ENCODE measurements at regions not wholly inside any gene's neighbourhood (a gene's known extent, or its start where the extent isn't known, plus 50 kb on each side); places are given as distances from the start of the nearest gene placed in this dataset.
"Not testable (repeated sequence)": the region's sequence is repeated elsewhere in the genome, so short reads cannot be mapped to it uniquely, and the experiment has no call there.

DNA sequence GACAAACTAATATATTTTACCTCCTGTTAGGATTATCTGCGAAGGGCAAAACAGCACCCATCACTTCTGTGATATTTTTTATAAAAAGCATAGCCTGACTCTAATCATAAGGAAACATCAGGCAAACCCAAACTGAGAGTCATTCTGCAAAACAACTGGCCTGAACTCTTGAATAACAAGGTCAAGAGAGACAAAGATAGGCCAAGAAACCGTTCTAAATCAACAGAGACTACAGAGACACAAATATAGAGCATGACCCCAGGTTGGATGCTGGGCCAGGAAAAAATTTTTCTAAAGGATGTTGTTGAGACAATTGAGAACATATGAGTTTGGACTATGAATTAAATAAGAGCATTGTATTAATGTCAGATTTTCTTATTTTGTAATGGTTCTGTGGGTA is 384.9 kb downstream of the NFIB start:
- DNase-seq, result no peak
- Histone ChIP-seq H3K27ac (ENCODE audit: low read depth in 1 of 3, low read length in 2 of 3) (no peak overlapping the region), H3K36me3 (ENCODE audit: control insufficient read depth in 3 of 3, insufficient read depth in 2 of 3, low read depth in 1 of 3, low read length in 3 of 3) (no peaks in the 10 kb centered on the region), H3K27me3 (ENCODE audit: control insufficient read depth in 3 of 3, insufficient read depth in 3 of 3, low read length in 3 of 3) (no peaks in the 10 kb centered on the region), H3K4me1 (ENCODE audit: control insufficient read depth in 3 of 3, insufficient read depth in 2 of 3, low read depth in 1 of 3, low read length in 2 of 3) (no peaks in the 10 kb centered on the region), H3K9me3 (ENCODE audit: control insufficient read depth in 2 of 2, insufficient read depth in 1 of 2, low read depth in 1 of 2, low read length in 1 of 2) (no peaks in the 10 kb centered on the region), H3K4me3 (ENCODE audit: low read depth in 1 of 3, low read length in 3 of 3) (no peak overlapping the region)
- FAIRE-seq, result no peak
- WGBS, 3 donors, result 60 to 76% (median 69%) methylated on average over 2 of the region's 2 CpGs

DNA sequence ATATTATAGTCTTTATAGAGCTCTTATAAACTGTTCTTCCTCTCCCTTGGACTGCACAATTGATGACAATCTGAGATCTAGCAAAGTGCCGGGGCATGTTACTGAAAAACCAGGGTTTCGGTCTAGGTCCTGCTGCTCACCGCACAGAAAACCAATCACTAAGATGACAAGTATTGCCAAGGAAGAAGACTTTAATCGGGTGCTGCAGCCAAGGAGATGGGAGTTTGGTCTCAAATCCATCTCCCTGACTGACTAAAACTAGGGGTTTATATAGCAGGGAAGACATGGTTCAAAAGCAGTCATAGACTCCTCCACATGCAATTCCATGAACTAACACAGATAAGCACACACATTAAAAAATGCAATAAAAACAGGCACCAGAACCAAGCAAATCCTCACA is 390.6 kb downstream of the NFIB start:
- H3K27me3 ChIP-seq (ENCODE audit: control insufficient read depth in 3 of 3, insufficient read depth in 3 of 3, low read length in 3 of 3), result no peaks in the 10 kb centered on the region
- FAIRE-seq (no peak), DNase-seq (no peak)
- H3K27ac ChIP-seq (ENCODE audit: low read depth in 1 of 3, low read length in 2 of 3), result no peak overlapping the region
- 94 to 95% (median 94%) methylated on average over 4 of the region's 4 CpGs for WGBS, 3 donors
- no peaks in the 10 kb centered on the region for H3K36me3 ChIP-seq (ENCODE audit: control insufficient read depth in 3 of 3, insufficient read depth in 2 of 3, low read depth in 1 of 3, low read length in 3 of 3)
- no peaks in the 10 kb centered on the region for H3K4me1 ChIP-seq (ENCODE audit: control insufficient read depth in 3 of 3, insufficient read depth in 2 of 3, low read depth in 1 of 3, low read length in 2 of 3)
- peaks cover 0 to 3% of the 10 kb centered on the region in 2 donors for H3K9me3 ChIP-seq (ENCODE audit: control insufficient read depth in 2 of 2, insufficient read depth in 1 of 2, low read depth in 1 of 2, low read length in 1 of 2)
- H3K4me3 ChIP-seq (ENCODE audit: low read depth in 1 of 3, low read length in 3 of 3), result no peak overlapping the region

DNA sequence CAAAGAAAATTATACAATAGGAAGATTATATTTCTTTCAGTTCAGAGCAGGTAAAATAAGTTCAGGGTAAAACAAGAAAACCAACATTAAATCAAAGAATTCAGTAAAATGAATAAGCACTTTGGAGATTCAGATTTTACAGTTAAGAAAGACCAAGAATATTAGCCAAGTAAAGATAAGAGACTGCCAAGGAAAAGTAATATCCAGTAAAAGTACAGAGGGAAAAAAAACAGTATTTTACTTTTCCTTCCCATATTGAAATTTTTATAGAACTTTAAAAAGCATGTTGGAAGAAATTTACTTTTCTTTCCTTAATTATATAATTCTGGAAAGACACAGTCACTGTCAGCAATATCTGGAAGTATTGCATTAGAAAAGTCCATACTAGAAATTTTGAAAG is 393.4 kb downstream of the NFIB start:
- no peaks in the 10 kb centered on the region for H3K4me1 ChIP-seq (ENCODE audit: control insufficient read depth in 3 of 3, insufficient read depth in 2 of 3, low read depth in 1 of 3, low read length in 2 of 3)
- no peak for FAIRE-seq
- no peak overlapping the region for H3K4me3 ChIP-seq (ENCODE audit: low read depth in 1 of 3, low read length in 3 of 3)
- H3K36me3 ChIP-seq (ENCODE audit: control insufficient read depth in 3 of 3, insufficient read depth in 2 of 3, low read depth in 1 of 3, low read length in 3 of 3), result no peaks in the 10 kb centered on the region
- no peak overlapping the region for H3K27ac ChIP-seq (ENCODE audit: low read depth in 1 of 3, low read length in 2 of 3)
- H3K27me3 ChIP-seq (ENCODE audit: control insufficient read depth in 3 of 3, insufficient read depth in 3 of 3, low read length in 3 of 3), result no peaks in the 10 kb centered on the region
- H3K9me3 ChIP-seq (ENCODE audit: control insufficient read depth in 2 of 2, insufficient read depth in 1 of 2, low read depth in 1 of 2, low read length in 1 of 2), result peaks cover 0 to 3% of the 10 kb centered on the region in 2 donors
- DNase-seq, result no peak

DNA sequence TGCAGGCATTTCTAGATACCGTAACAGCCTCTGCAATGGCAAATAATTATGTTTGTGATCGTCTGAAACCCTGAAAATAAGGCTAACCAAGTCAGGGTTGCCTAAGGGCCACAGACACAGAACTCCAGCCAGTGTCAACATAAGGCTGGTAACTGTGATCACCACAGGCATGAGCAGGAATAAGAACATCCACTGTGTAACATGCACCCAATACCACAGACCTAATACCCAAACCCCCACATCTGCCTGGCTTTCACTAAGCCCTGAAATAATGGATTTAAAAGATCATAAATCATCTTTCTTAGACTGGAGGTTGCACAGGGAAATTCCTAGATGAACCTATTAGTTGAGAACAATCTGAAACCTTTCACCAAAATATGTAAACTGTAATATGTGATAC is 394.5 kb downstream of the NFIB start:
- WGBS, 3 donors, result 75 to 83% (median 81%) methylated on average over 2 of the region's 2 CpGs
- Histone ChIP-seq H3K4me3 (ENCODE audit: low read depth in 1 of 3, low read length in 3 of 3) (no peak overlapping the region), H3K4me1 (ENCODE audit: control insufficient read depth in 3 of 3, insufficient read depth in 2 of 3, low read depth in 1 of 3, low read length in 2 of 3) (no peaks in the 10 kb centered on the region), H3K27me3 (ENCODE audit: control insufficient read depth in 3 of 3, insufficient read depth in 3 of 3, low read length in 3 of 3) (no peaks in the 10 kb centered on the region), H3K27ac (ENCODE audit: low read depth in 1 of 3, low read length in 2 of 3) (no peak overlapping the region), H3K9me3 (ENCODE audit: control insufficient read depth in 2 of 2, insufficient read depth in 1 of 2, low read depth in 1 of 2, low read length in 1 of 2) (peaks cover 0 to 3% of the 10 kb centered on the region in 2 donors), H3K36me3 (ENCODE audit: control insufficient read depth in 3 of 3, insufficient read depth in 2 of 3, low read depth in 1 of 3, low read length in 3 of 3) (no peaks in the 10 kb centered on the region)
- FAIRE-seq, result no peak
- DNase-seq, result no peak

DNA sequence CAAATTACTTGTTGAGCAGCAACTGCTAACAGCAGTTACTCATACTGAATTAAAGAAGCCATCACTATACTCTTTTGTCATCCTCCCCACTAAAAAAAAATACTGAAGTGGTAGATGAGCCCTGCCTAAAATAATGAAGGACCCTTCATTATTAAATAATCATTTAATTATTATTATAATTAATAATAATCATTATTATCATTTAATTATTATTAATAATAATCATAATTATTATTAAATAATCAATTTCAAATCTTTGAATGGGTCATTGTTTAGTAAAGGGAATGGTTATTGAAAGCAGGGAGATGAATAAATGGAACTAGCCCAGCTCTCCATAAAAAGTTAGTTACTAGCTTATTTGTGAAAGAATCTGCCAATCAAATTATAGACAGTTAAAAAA is 396.4 kb downstream of the NFIB start:
- Histone ChIP-seq H3K4me1 (ENCODE audit: control insufficient read depth in 3 of 3, insufficient read depth in 2 of 3, low read depth in 1 of 3, low read length in 2 of 3) (no peaks in the 10 kb centered on the region), H3K27me3 (ENCODE audit: control insufficient read depth in 3 of 3, insufficient read depth in 3 of 3, low read length in 3 of 3) (no peaks in the 10 kb centered on the region)
- FAIRE-seq, result no peak

DNA sequence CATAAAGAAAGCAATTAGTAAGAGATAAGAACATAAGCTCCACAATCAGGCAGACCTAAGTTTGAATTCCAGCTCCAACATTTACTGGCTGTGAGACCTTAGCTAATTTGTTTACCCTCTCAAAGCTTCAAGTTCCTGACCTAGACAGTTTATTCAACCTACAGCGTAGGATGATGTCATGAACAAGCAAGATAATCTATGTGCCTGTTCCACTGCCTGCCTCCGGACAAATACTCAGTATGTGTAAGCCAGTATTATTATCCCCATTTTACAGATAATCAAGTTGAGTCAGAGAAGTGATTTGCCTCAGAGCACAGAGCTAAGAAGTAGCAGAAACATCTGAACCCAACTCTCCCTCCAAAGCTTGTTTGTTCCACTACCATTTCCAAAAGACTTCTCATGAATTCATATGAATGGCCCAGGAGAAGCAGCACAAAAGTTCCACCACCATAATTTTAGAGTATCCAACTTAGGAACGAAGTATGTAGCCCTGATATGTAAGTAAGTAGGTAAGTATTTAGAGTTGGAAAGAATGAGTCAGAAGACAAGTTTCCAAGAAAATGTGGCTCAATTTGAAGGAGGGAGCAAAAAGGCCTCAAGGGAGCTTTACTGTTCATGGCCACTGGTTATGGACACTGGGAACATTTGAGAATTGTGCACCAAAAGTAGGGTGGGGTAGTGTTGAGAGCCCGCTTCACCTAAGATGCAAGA is 398.2 kb downstream of the NFIB start:
- FAIRE-seq (no peak), DNase-seq (no peak)
- Histone ChIP-seq H3K27me3 (ENCODE audit: control insufficient read depth in 3 of 3, insufficient read depth in 3 of 3, low read length in 3 of 3) (no peaks in the 10 kb centered on the region), H3K4me3 (ENCODE audit: low read depth in 1 of 3, low read length in 3 of 3) (no peak overlapping the region), H3K4me1 (ENCODE audit: control insufficient read depth in 3 of 3, insufficient read depth in 2 of 3, low read depth in 1 of 3, low read length in 2 of 3) (no peaks in the 10 kb centered on the region), H3K9me3 (ENCODE audit: control insufficient read depth in 2 of 2, insufficient read depth in 1 of 2, low read depth in 1 of 2, low read length in 1 of 2) (no peaks in the 10 kb centered on the region), H3K36me3 (ENCODE audit: control insufficient read depth in 3 of 3, insufficient read depth in 2 of 3, low read depth in 1 of 3, low read length in 3 of 3) (no peaks in the 10 kb centered on the region), H3K27ac (ENCODE audit: low read depth in 1 of 3, low read length in 2 of 3) (no peak overlapping the region)
- 77 to 85% (median 78%) methylated on average over 4 of the region's 4 CpGs for WGBS, 3 donors

More for the DNA sequence above, 396.4 kb downstream of the NFIB start:
- no peaks in the 10 kb centered on the region for H3K36me3 ChIP-seq (ENCODE audit: control insufficient read depth in 3 of 3, insufficient read depth in 2 of 3, low read depth in 1 of 3, low read length in 3 of 3)
- DNase-seq, result no peak
- H3K4me3 ChIP-seq (ENCODE audit: low read depth in 1 of 3, low read length in 3 of 3), result no peak overlapping the region
- no peak overlapping the region for H3K27ac ChIP-seq (ENCODE audit: low read depth in 1 of 3, low read length in 2 of 3)
- no peaks in the 10 kb centered on the region for H3K9me3 ChIP-seq (ENCODE audit: control insufficient read depth in 2 of 2, insufficient read depth in 1 of 2, low read depth in 1 of 2, low read length in 1 of 2)

DNA sequence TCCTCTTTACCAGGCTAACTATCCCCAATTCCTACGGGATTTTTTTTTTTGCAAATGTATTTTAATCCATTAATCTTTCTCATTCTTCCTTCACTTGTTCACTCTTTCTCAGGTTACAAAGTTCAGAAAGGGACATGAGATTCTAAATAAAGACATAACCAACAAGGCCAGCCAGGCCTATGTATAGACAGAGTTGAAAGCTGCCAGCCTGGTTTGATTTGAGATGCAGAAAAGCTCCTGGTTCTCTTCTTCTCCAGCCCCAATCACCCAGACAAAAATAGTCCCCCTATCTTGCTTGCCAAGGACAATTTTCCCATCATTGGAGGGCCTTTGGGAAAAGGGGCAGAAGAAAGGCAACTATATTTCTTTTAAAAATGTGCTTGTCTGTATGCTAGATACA is 398.8 kb downstream of the NFIB start:
- WGBS, 3 donors, result 68 to 92% (median 90%) methylated on average over 1 of the region's 1 CpG

DNA sequence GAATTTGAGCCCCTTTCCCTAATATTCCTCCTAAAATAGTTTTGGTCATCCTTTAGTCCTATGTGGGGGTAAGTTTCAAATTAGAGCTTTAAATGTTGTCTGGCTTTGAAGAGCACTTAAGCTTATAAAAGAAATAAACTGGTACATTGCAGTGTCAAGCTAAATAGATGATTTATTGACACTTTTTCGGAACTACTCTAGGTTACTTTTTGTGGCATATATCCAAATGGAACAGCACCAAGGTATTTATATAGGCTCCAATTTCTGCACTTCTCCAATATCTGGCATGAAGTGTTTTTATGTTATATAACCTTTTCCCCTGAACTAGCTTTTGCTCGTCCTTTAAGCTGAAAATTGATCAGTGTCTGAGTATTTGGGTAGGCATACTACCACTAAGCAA is 402.5 kb downstream of the NFIB start:
- Histone ChIP-seq H3K36me3 (ENCODE audit: control insufficient read depth in 3 of 3, insufficient read depth in 2 of 3, low read depth in 1 of 3, low read length in 3 of 3) (no peaks in the 10 kb centered on the region), H3K27me3 (ENCODE audit: control insufficient read depth in 3 of 3, insufficient read depth in 3 of 3, low read length in 3 of 3) (no peaks in the 10 kb centered on the region), H3K9me3 (ENCODE audit: control insufficient read depth in 2 of 2, insufficient read depth in 1 of 2, low read depth in 1 of 2, low read length in 1 of 2) (no peaks in the 10 kb centered on the region), H3K4me3 (ENCODE audit: low read depth in 1 of 3, low read length in 3 of 3) (no peak overlapping the region), H3K27ac (ENCODE audit: low read depth in 1 of 3, low read length in 2 of 3) (no peak overlapping the region), H3K4me1 (ENCODE audit: control insufficient read depth in 3 of 3, insufficient read depth in 2 of 3, low read depth in 1 of 3, low read length in 2 of 3) (no peaks in the 10 kb centered on the region)
- DNase-seq (no peak), FAIRE-seq (no peak)
- 73 to 82% (median 76%) methylated on average over 2 of the region's 2 CpGs for WGBS, 3 donors

More for the DNA sequence above, 398.8 kb downstream of the NFIB start:
- no peaks in the 10 kb centered on the region for H3K36me3 ChIP-seq (ENCODE audit: control insufficient read depth in 3 of 3, insufficient read depth in 2 of 3, low read depth in 1 of 3, low read length in 3 of 3)
- H3K27ac ChIP-seq (ENCODE audit: low read depth in 1 of 3, low read length in 2 of 3), result no peak overlapping the region
- H3K9me3 ChIP-seq (ENCODE audit: control insufficient read depth in 2 of 2, insufficient read depth in 1 of 2, low read depth in 1 of 2, low read length in 1 of 2), result no peaks in the 10 kb centered on the region
- no peaks in the 10 kb centered on the region for H3K4me1 ChIP-seq (ENCODE audit: control insufficient read depth in 3 of 3, insufficient read depth in 2 of 3, low read depth in 1 of 3, low read length in 2 of 3)
- FAIRE-seq (no peak), DNase-seq (no peak)
- no peaks in the 10 kb centered on the region for H3K27me3 ChIP-seq (ENCODE audit: control insufficient read depth in 3 of 3, insufficient read depth in 3 of 3, low read length in 3 of 3)
- no peak overlapping the region for H3K4me3 ChIP-seq (ENCODE audit: low read depth in 1 of 3, low read length in 3 of 3)

DNA sequence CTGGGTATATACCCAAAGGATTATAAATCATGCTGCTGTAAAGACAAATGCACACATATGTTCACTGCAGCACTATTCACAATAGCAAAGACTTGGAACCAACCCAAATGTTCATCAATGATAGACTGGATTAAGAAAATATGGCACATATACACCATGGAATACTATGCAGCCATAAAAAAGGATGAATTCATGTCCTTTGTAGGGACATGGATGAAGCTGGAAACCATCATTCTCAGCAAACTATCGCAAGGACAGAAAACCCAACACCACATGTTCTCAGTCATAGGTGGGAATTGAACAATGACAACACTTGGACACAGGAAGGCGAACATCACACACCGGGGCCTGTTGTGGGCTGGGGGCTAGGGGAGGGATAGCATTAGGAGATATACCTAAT is 406.1 kb downstream of the NFIB start:
- 93 to 98% (median 95%) methylated on average over 3 of the region's 3 CpGs for WGBS, 3 donors

More for the DNA sequence above, 406.1 kb downstream of the NFIB start:
- not testable (repeated sequence) for H3K4me3 ChIP-seq (ENCODE audit: low read depth in 1 of 3, low read length in 3 of 3); H3K4me1 ChIP-seq (ENCODE audit: control insufficient read depth in 3 of 3, insufficient read depth in 2 of 3, low read depth in 1 of 3, low read length in 2 of 3); H3K36me3 ChIP-seq (ENCODE audit: control insufficient read depth in 3 of 3, insufficient read depth in 2 of 3, low read depth in 1 of 3, low read length in 3 of 3); H3K27me3 ChIP-seq (ENCODE audit: control insufficient read depth in 3 of 3, insufficient read depth in 3 of 3, low read length in 3 of 3); H3K9me3 ChIP-seq (ENCODE audit: control insufficient read depth in 2 of 2, insufficient read depth in 1 of 2, low read depth in 1 of 2, low read length in 1 of 2); FAIRE-seq; H3K27ac ChIP-seq (ENCODE audit: low read depth in 1 of 3, low read length in 2 of 3); DNase-seq
